MCF 10A (cell line): ENCODE measurements at regions not wholly inside any gene's neighbourhood (a gene's known extent, or its start where the extent isn't known, plus 50 kb on each side); places are given as distances from the start of the nearest gene placed in this dataset.
A peak's percentile ranks its signal among the peaks of the same experiment; 100 is the strongest.

Experiments used
- BruUV-seq: library from RNA; stranded (reverse); fragments of 400-500 nt; replicated peaks from 2 replicates; lab custom pipeline; 2021; lab: Mats Ljungman, UMichigan
- CTCF ChIA-PET: fragments of 300-600 bp; sonication (Branson Sonifier 250); formaldehyde crosslinking; extraction: SDS; loops from one replicate; lab custom pipeline; 2021; ENCODE audit warnings: antibody characterized with exemption, inconsistent platforms; lab: Yijun Ruan, JAX
- POLR2A ChIA-PET: fragments of 300-600, 350-650 bp; sonication (Branson Sonifier 250); formaldehyde crosslinking; extraction: SDS; loops from one replicate; lab custom pipeline; 2020; ENCODE audit warnings: antibody characterized with exemption, inconsistent platforms; lab: Yijun Ruan, JAX
- DNase-seq: peaks from one replicate; pipeline ENCODE4 v3.0.0-alpha.2; 2018; ENCODE audit not compliant: unreplicated experiment
- H3K27ac Mint-ChIP-seq: one replicate; pipeline ENCODE4 v1.8.0; 2022; ENCODE audit warnings: mild to moderate bottlenecking, low read depth, mixed read lengths; ENCODE audit not compliant: unreplicated experiment
- H3K27me3 Mint-ChIP-seq: one replicate; pipeline ENCODE4 v1.8.0; 2022; ENCODE audit warnings: mixed read lengths; ENCODE audit not compliant: insufficient read depth, unreplicated experiment
- H3K36me3 Mint-ChIP-seq: one replicate; pipeline ENCODE4 v1.8.0; 2022; ENCODE audit warnings: mild to moderate bottlenecking, moderate library complexity, mixed read lengths; ENCODE audit not compliant: insufficient read depth, unreplicated experiment
- H3K4me1 Mint-ChIP-seq: one replicate; pipeline ENCODE4 v1.8.0; 2022; ENCODE audit warnings: mixed read lengths; ENCODE audit not compliant: insufficient read depth, unreplicated experiment
- H3K4me3 Mint-ChIP-seq: one replicate; pipeline ENCODE4 v1.8.0; 2022; ENCODE audit warnings: mild to moderate bottlenecking, moderate library complexity, mixed read lengths; ENCODE audit not compliant: unreplicated experiment
- H3K9me3 Mint-ChIP-seq: one replicate; pipeline ENCODE4 v1.8.0; 2022; ENCODE audit warnings: mixed read lengths; ENCODE audit not compliant: unreplicated experiment
- CTCF ChIP-seq: fragments of 200-600 bp; IDR thresholded peaks from one replicate; pipeline ENCODE4 v1.8.0; 2022; ENCODE audit warnings: antibody characterized with exemption, mild to moderate bottlenecking; ENCODE audit not compliant: unreplicated experiment
- intact Hi-C: fragments of 100-400 bp; cut with micrococcal nuclease; formaldehyde crosslinking; loops from 2 replicates; pipeline ENCODE4 v1.14.1; 2022

GRCh38 chr15:70439304-70439877 lies 324.0 kb downstream of the UACA start:
- POLR2A ChIA-PET = interaction anchor here (0.7 to 2.8 kb wide), 3 partner anchors 10 to 416 kb away, joined by 3 to 12 read pairs (median 6); partner anchors contain the start of gene TLE3
- no TSS peak for BruUV-seq
- no peak overlapping the region for H3K4me3 Mint-ChIP-seq
- no peak for DNase-seq
- CTCF ChIA-PET = interaction anchor here (0.5 to 2.6 kb wide), 4 partner anchors 13 to 66 kb away, joined by 3 to 11 read pairs (median 4); no protein-coding TSS in a partner anchor
- no peaks in the 10 kb centered on the region for H3K36me3 Mint-ChIP-seq
- no peaks in the 10 kb centered on the region for H3K9me3 Mint-ChIP-seq
- H3K4me1 Mint-ChIP-seq = peaks cover 23% of the 10 kb centered on the region
- intact Hi-C loops = no loop called here
- peaks cover 58% of the 10 kb centered on the region for H3K27me3 Mint-ChIP-seq
- no peak overlapping the region for H3K27ac Mint-ChIP-seq
- TF ChIP-seq CTCF = no peak

- Mint-ChIP-seq H3K9me3 (no peaks in the 10 kb centered on the region), H3K27ac (no peak overlapping the region), H3K27me3 (peaks cover 54% of the 10 kb centered on the region), H3K36me3 (no peaks in the 10 kb centered on the region), H3K4me1 (peaks cover 23% of the 10 kb centered on the region), H3K4me3 (no peak overlapping the region)
- no peak for TF ChIP-seq CTCF
- BruUV-seq = no TSS peak
- no peak for DNase-seq
- CTCF ChIA-PET = interaction anchor here (0.5 to 2.6 kb wide), 6 partner anchors 12 to 338 kb away, joined by 3 to 11 read pairs (median 4); no protein-coding TSS in a partner anchor
- intact Hi-C loops = no loop called here
- POLR2A ChIA-PET = interaction anchor here (0.7 to 2.8 kb wide), 4 partner anchors 9 to 415 kb away, joined by 3 to 12 read pairs (median 4); partner anchors contain the start of gene TLE3
These were observed 324.6 kb downstream of the UACA start for GRCh38 chr15:70438776-70439175.

GRCh38 chr15:70437882-70438451 lies 325.4 kb downstream of the UACA start:
- TF ChIP-seq CTCF = peak; percentile 27
- no peaks in the 10 kb centered on the region for H3K9me3 Mint-ChIP-seq
- H3K4me3 Mint-ChIP-seq = no peak overlapping the region
- POLR2A ChIA-PET = interaction anchor here (0.6 to 2.8 kb wide), 6 partner anchors 9 to 340 kb away, joined by 3 to 12 read pairs (median 4); partner anchors contain the start of gene TLE3
- H3K4me1 Mint-ChIP-seq = peaks cover 18% of the 10 kb centered on the region
- H3K27ac Mint-ChIP-seq = no peak overlapping the region
- H3K36me3 Mint-ChIP-seq = peaks cover 7% of the 10 kb centered on the region
- no TSS peak for BruUV-seq
- DNase-seq = peak; percentile 92
- peaks cover 46% of the 10 kb centered on the region for H3K27me3 Mint-ChIP-seq
- CTCF ChIA-PET = interaction anchor here (1.2 to 2.6 kb wide), 5 partner anchors 12 to 337 kb away, joined by 3 to 11 read pairs (median 4); no protein-coding TSS in a partner anchor
- intact Hi-C loops = no loop called here

GRCh38 chr15:70437089-70437488 lies 326.3 kb downstream of the UACA start:
- H3K27ac Mint-ChIP-seq = no peak overlapping the region
- peaks cover 15% of the 10 kb centered on the region for H3K4me1 Mint-ChIP-seq
- BruUV-seq = no TSS peak
- no peak for DNase-seq
- CTCF ChIA-PET = interaction anchor here (0.7 to 1.6 kb wide), 2 partner anchors 11 to 241 kb away, joined by 3 to 4 read pairs; no protein-coding TSS in a partner anchor
- TF ChIP-seq CTCF = no peak
- H3K4me3 Mint-ChIP-seq = no peak overlapping the region
- peaks cover 37% of the 10 kb centered on the region for H3K27me3 Mint-ChIP-seq
- no peaks in the 10 kb centered on the region for H3K9me3 Mint-ChIP-seq
- peaks cover 7% of the 10 kb centered on the region for H3K36me3 Mint-ChIP-seq
- POLR2A ChIA-PET = interaction anchor here (1.0 to 2.8 kb wide), 3 partner anchors 30 to 339 kb away, joined by 3 to 12 read pairs (median 6); partner anchors contain the start of gene TLE3
- intact Hi-C loops = no loop called here
